ENCODE measurements at regions not wholly inside any gene's neighbourhood (a gene's known extent, or its start where the extent isn't known, plus 50 kb on each side); places are given as distances from the start of the nearest gene placed in this dataset.

DNA sequence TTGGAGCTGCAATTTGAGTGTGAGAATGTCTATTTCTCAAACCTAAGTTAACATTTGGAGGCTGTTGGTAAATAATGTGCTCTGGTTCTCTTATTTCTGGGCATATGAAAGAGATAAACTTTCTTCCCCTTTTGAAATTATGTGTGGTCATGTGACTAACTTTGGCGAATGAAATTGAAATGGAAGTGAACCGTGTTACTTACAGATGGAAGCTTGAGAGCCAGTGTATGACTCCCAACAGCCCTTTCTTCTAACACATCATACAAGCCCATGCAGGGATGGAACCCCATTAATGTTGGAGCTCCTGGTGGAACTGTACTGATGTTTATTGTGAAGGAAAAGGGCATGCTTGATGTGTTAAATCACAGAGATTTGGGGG is 725.8 kb downstream of the TSN start:
- H3K36me3 ChIP-seq (ENCODE audit: low read depth), result no peaks in the 10 kb centered on the region
- H2AFZ ChIP-seq, result no peak overlapping the region
- no peaks in the 10 kb centered on the region for H3K9me3 ChIP-seq (ENCODE audit: low read depth)
- no peaks in the 10 kb centered on the region for H4K20me1 ChIP-seq (ENCODE audit: insufficient read depth)
- H3K27me3 ChIP-seq (replicated peaks; ENCODE audit: insufficient read depth), result no peaks in the 10 kb centered on the region
- peaks cover 9% of the 10 kb centered on the region; the same call in 1 of the 2 replicates for H3F3A ChIP-seq (ENCODE audit: insufficient read depth)
- H3K9me2 ChIP-seq (ENCODE audit: insufficient read depth), result no peaks in the 10 kb centered on the region
- H3K4me1 ChIP-seq (ENCODE audit: insufficient read depth), result peaks cover 8% of the 10 kb centered on the region
- in situ Hi-C loops (cut with MboI), result no loop called here
- DNase-seq, result no peak
- WGBS, 2 experiments (ENCODE audit: low coverage in 1 of 2, low lambda C conversion rate in 2 of 2, missing lambda C conversion rate in 2 of 2), result 60 to 65% methylated on average over 2 of the region's 2 CpGs
- H3K27ac ChIP-seq, result no peak overlapping the region
- H3K79me2 ChIP-seq (ENCODE audit: insufficient read depth), result no peaks in the 10 kb centered on the region
- no peak overlapping the region for H3K9ac ChIP-seq
- H3K4me2 ChIP-seq (ENCODE audit: unreplicated experiment), result no peak overlapping the region
- no peak overlapping the region for H3K4me3 ChIP-seq
- no peak for TF ChIP-seq EZH2phosphoT487 (IDR thresholded peaks at IDR 0.05; ENCODE audit: insufficient read depth, low read depth)
- TF ChIP-seq EZH2 (IDR thresholded peaks at IDR 0.05; ENCODE audit: insufficient read depth, poor library complexity, severe bottlenecking), result no peak

DNA sequence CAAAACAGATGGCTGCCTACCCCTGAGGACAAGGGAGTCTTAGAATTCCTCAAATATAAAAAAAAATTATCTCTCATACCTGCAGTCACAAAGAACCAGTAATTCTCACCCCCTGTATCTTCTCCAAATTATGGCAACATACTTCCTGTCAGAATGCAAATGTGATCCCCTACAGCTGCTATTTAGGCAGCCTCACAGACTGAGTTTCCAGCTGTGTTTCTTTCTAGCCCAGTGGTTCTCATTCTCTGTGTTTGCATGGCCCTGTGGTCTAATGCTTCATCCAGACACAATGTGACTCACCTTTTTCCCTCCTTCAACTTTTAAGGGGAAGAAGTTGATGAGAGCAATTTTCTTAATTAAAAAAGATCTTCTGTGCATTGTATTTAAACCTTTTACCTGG is 726.3 kb downstream of the TSN start:
- no peak for TF ChIP-seq EZH2 (IDR thresholded peaks at IDR 0.05; ENCODE audit: insufficient read depth, poor library complexity, severe bottlenecking)
- TF ChIP-seq EZH2phosphoT487 (IDR thresholded peaks at IDR 0.05; ENCODE audit: insufficient read depth, low read depth), result no peak

DNA sequence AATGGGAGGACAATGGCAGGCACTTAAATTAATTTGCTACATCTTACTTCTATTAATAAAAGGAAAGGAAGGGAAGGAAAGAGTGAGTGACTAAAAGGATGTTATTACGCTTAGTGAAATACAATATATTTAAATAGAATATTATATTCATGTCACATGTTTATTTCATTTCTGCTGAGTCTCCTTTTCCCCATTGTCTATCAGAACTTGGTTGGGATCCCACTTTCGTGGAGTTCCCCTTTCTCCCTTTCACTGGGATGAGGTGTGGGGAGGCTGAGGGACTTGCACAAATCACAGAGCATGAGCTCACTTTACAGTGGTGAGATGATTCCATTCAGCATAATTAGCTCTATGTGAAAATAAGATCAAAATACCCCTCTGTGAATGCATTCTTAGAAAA is 730.6 kb downstream of the TSN start:
- Histone ChIP-seq H3K4me3 (no peak overlapping the region), H3K36me3 (ENCODE audit: low read depth) (no peaks in the 10 kb centered on the region), H3K9ac (no peak overlapping the region), H3K9me3 (ENCODE audit: low read depth) (no peaks in the 10 kb centered on the region), H3K4me2 (ENCODE audit: unreplicated experiment) (no peak overlapping the region), H3K4me1 (ENCODE audit: insufficient read depth) (no peaks in the 10 kb centered on the region; the same call in 1 of the 2 replicates), H3K9me2 (ENCODE audit: insufficient read depth) (no peaks in the 10 kb centered on the region), H3K79me2 (ENCODE audit: insufficient read depth) (no peaks in the 10 kb centered on the region), H3K27me3 (replicated peaks; ENCODE audit: insufficient read depth) (no peaks in the 10 kb centered on the region), H3F3A (ENCODE audit: insufficient read depth) (no peaks in the 10 kb centered on the region), H4K20me1 (ENCODE audit: insufficient read depth) (no peaks in the 10 kb centered on the region), H3K27ac (no peak overlapping the region), H2AFZ (no peak overlapping the region)
- in situ Hi-C loops (cut with MboI), result no loop called here
- TF ChIP-seq EZH2phosphoT487 (IDR thresholded peaks at IDR 0.05; ENCODE audit: insufficient read depth, low read depth) (no peak), EZH2 (IDR thresholded peaks at IDR 0.05; ENCODE audit: insufficient read depth, poor library complexity, severe bottlenecking) (no peak)
- WGBS, 2 experiments (ENCODE audit: low coverage in 1 of 2, low lambda C conversion rate in 2 of 2, missing lambda C conversion rate in 2 of 2), result 43 to 68% methylated on average over 2 of the region's 2 CpGs
- DNase-seq, result no peak

More for the DNA sequence above, 726.3 kb downstream of the TSN start:
- Histone ChIP-seq H3K27me3 (replicated peaks; ENCODE audit: insufficient read depth) (no peaks in the 10 kb centered on the region), H3K4me1 (ENCODE audit: insufficient read depth) (peaks cover 8% of the 10 kb centered on the region), H2AFZ (no peak overlapping the region), H4K20me1 (ENCODE audit: insufficient read depth) (no peaks in the 10 kb centered on the region), H3F3A (ENCODE audit: insufficient read depth) (peaks cover 9% of the 10 kb centered on the region; the same call in 1 of the 2 replicates), H3K9me3 (ENCODE audit: low read depth) (no peaks in the 10 kb centered on the region), H3K4me3 (no peak overlapping the region), H3K79me2 (ENCODE audit: insufficient read depth) (no peaks in the 10 kb centered on the region), H3K9me2 (ENCODE audit: insufficient read depth) (no peaks in the 10 kb centered on the region), H3K36me3 (ENCODE audit: low read depth) (no peaks in the 10 kb centered on the region), H3K4me2 (ENCODE audit: unreplicated experiment) (no peak overlapping the region), H3K27ac (no peak overlapping the region), H3K9ac (no peak overlapping the region)
- DNase-seq, result peak; percentile 22
- in situ Hi-C loops (cut with MboI), result no loop called here

DNA sequence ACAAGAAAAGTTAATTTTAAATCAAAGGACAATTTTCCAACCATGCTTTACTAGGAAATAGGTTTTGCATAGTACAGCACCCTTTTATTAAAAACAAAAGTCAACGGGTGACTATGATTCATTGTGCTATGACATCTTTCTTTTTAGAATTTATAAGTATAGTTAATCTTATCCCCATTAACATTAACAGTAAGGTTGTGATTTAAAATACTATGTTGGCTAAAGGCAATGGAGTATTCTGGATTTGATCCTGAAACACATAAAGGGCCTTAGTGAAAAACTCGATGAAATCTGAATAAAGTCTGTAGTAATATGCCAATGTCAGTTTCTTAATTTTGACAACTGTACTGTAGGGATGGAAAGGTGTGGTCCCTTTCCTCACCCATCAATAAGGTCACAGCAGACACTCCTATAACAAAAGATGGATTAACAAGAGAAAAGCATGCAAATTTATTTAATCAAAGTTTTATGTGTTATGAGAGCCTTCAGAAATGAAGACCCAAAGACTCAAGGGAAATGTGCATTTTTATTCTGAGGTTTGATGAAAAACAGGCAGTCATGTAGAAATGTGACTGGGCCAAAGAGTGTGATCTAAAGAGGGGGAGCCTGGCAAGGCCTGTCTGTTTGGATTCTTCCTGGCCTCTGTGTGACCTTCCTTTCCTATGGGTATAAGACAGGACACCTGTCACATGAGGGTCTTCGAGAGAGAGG is 731.4 kb downstream of the TSN start:
- H3F3A ChIP-seq (ENCODE audit: insufficient read depth), result no peaks in the 10 kb centered on the region
- H3K4me3 ChIP-seq, result no peak overlapping the region
- WGBS, 2 experiments (ENCODE audit: low coverage in 1 of 2, low lambda C conversion rate in 2 of 2, missing lambda C conversion rate in 2 of 2), result 36 to 37% methylated on average over 3 of the region's 3 CpGs
- TF ChIP-seq EZH2 (IDR thresholded peaks at IDR 0.05; ENCODE audit: insufficient read depth, poor library complexity, severe bottlenecking) (no peak), EZH2phosphoT487 (IDR thresholded peaks at IDR 0.05; ENCODE audit: insufficient read depth, low read depth) (no peak)
- no peaks in the 10 kb centered on the region for H3K27me3 ChIP-seq (replicated peaks; ENCODE audit: insufficient read depth)
- no peaks in the 10 kb centered on the region for H4K20me1 ChIP-seq (ENCODE audit: insufficient read depth)
- H3K9ac ChIP-seq, result no peak overlapping the region
- H3K4me2 ChIP-seq (ENCODE audit: unreplicated experiment), result no peak overlapping the region
- H3K36me3 ChIP-seq (ENCODE audit: low read depth), result no peaks in the 10 kb centered on the region
- H3K4me1 ChIP-seq (ENCODE audit: insufficient read depth), result no peaks in the 10 kb centered on the region; the same call in 1 of the 2 replicates
- no peak for DNase-seq
- no peaks in the 10 kb centered on the region for H3K9me3 ChIP-seq (ENCODE audit: low read depth)
- H2AFZ ChIP-seq, result no peak overlapping the region
- no peaks in the 10 kb centered on the region for H3K9me2 ChIP-seq (ENCODE audit: insufficient read depth)
- in situ Hi-C loops (cut with MboI), result no loop called here
- H3K79me2 ChIP-seq (ENCODE audit: insufficient read depth), result no peaks in the 10 kb centered on the region
- no peak overlapping the region for H3K27ac ChIP-seq
